ENCODE measurements at regions not wholly inside any gene's neighbourhood (a gene's known extent, or its start where the extent isn't known, plus 50 kb on each side); places are given as distances from the start of the nearest gene placed in this dataset.
A peak's percentile ranks its signal among the peaks of the same experiment; 100 is the strongest.

DNA sequence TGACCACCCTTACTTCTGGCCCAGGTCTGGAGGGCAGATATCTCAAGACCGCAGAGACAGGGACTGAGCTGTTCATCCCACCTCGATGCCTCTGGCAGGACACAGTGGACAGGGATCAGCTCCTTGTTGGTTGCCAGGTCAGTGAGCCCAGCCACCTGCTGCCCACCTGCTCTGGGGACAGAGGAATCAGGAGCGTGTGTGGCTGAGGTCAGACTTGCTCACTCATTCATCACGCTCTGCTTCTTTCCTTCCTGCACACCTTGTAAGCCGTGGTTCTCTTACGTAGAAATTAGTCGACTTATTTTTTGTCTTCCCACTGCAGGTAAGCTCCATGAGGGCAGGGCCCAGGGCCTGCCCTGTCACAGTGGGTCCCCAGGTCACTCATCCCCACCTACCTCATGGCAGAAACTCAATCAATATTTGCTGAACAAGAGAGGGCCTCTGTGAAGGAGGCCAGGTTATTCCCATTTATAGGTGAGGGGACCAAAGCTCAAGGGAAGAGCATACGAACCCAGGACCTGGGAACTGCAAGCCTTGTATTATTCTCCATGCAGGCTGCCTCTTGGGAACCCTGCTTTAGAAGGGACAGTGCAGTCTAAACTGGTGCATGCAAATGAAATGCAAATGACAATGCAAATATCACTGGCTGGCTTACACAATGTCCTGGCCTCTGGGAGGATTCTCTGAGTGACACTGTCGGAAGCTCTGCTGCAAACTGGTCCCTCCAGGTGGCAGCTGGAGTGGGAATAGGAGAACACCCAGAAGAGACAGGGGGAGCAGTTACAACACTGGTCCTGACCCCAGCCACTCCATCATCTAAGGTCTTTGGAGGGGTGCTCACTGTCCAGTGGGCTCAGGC is 58.4 kb upstream of the PAX7 start:
- Mint-ChIP-seq H3K9me3 (no peaks in the 10 kb centered on the region; the same call in 2 of the 3 replicates), H3K4me3 (no peak overlapping the region), H3K27ac (no peak overlapping the region), H3K4me1 (peaks cover 22% of the 10 kb centered on the region), H3K36me3 (ENCODE audit: low read depth) (no peaks in the 10 kb centered on the region; the same call in 2 of the 3 replicates), H3K27me3 (ENCODE audit: insufficient read depth, low read depth, poor library complexity) (peaks cover 17% of the 10 kb centered on the region)
- TF ChIP-seq EZH2phosphoT487 (IDR thresholded peaks at IDR 0.05; ENCODE audit: unreplicated experiment) (no peak), ZNF114 (CRISPR knock-in tag; IDR thresholded peaks at IDR 0.05) (no peak), JUNB (IDR thresholded peaks at IDR 0.05; ENCODE audit: unreplicated experiment) (no peak), POLR2AphosphoS5 (IDR thresholded peaks at IDR 0.05; ENCODE audit: low read depth) (no peak), ZNF331 (CRISPR knock-in tag; IDR thresholded peaks at IDR 0.05; ENCODE audit: low read depth) (no peak), EZH2 (IDR thresholded peaks at IDR 0.05; ENCODE audit: low read depth, unreplicated experiment) (no peak)
- TF ChIP-seq, protein P1, sequence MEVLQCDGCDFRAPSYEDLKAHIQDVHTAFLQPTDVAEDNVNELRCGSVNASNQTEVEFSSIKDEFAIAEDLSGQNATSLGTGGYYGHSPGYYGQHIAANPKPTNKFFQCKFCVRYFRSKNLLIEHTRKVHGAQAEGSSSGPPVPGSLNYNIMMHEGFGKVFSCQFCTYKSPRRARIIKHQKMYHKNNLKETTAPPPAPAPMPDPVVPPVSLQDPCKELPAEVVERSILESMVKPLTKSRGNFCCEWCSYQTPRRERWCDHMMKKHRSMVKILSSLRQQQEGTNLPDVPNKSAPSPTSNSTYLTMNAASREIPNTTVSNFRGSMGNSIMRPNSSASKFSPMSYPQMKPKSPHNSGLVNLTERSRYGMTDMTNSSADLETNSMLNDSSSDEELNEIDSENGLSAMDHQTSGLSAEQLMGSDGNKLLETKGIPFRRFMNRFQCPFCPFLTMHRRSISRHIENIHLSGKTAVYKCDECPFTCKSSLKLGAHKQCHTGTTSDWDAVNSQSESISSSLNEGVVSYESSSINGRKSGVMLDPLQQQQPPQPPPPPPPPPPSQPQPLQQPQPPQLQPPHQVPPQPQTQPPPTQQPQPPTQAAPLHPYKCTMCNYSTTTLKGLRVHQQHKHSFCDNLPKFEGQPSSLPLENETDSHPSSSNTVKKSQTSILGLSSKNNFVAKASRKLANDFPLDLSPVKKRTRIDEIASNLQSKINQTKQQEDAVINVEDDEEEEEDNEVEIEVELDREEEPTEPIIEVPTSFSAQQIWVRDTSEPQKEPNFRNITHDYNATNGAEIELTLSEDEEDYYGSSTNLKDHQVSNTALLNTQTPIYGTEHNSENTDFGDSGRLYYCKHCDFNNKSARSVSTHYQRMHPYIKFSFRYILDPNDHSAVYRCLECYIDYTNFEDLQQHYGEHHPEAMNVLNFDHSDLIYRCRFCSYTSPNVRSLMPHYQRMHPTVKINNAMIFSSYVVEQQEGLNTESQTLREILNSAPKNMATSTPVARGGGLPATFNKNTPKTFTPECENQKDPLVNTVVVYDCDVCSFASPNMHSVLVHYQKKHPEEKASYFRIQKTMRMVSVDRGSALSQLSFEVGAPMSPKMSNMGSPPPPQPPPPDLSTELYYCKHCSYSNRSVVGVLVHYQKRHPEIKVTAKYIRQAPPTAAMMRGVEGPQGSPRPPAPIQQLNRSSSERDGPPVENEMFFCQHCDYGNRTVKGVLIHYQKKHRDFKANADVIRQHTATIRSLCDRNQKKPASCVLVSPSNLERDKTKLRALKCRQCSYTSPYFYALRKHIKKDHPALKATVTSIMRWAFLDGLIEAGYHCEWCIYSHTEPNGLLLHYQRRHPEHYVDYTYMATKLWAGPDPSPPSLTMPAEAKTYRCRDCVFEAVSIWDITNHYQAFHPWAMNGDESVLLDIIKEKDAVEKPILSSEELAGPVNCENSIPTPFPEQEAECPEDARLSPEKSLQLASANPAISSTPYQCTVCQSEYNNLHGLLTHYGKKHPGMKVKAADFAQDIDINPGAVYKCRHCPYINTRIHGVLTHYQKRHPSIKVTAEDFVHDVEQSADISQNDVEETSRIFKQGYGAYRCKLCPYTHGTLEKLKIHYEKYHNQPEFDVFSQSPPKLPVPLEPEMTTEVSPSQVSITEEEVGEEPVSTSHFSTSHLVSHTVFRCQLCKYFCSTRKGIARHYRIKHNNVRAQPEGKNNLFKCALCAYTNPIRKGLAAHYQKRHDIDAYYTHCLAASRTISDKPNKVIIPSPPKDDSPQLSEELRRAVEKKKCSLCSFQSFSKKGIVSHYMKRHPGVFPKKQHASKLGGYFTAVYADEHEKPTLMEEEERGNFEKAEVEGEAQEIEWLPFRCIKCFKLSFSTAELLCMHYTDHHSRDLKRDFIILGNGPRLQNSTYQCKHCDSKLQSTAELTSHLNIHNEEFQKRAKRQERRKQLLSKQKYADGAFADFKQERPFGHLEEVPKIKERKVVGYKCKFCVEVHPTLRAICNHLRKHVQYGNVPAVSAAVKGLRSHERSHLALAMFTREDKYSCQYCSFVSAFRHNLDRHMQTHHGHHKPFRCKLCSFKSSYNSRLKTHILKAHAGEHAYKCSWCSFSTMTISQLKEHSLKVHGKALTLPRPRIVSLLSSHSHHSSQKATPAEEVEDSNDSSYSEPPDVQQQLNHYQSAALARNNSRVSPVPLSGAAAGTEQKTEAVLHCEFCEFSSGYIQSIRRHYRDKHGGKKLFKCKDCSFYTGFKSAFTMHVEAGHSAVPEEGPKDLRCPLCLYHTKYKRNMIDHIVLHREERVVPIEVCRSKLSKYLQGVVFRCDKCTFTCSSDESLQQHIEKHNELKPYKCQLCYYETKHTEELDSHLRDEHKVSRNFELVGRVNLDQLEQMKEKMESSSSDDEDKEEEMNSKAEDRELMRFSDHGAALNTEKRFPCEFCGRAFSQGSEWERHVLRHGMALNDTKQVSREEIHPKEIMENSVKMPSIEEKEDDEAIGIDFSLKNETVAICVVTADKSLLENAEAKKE (CRISPR knock-in tag; IDR thresholded peaks at IDR 0.05), result no peak
- TF ChIP-seq, protein P2, sequence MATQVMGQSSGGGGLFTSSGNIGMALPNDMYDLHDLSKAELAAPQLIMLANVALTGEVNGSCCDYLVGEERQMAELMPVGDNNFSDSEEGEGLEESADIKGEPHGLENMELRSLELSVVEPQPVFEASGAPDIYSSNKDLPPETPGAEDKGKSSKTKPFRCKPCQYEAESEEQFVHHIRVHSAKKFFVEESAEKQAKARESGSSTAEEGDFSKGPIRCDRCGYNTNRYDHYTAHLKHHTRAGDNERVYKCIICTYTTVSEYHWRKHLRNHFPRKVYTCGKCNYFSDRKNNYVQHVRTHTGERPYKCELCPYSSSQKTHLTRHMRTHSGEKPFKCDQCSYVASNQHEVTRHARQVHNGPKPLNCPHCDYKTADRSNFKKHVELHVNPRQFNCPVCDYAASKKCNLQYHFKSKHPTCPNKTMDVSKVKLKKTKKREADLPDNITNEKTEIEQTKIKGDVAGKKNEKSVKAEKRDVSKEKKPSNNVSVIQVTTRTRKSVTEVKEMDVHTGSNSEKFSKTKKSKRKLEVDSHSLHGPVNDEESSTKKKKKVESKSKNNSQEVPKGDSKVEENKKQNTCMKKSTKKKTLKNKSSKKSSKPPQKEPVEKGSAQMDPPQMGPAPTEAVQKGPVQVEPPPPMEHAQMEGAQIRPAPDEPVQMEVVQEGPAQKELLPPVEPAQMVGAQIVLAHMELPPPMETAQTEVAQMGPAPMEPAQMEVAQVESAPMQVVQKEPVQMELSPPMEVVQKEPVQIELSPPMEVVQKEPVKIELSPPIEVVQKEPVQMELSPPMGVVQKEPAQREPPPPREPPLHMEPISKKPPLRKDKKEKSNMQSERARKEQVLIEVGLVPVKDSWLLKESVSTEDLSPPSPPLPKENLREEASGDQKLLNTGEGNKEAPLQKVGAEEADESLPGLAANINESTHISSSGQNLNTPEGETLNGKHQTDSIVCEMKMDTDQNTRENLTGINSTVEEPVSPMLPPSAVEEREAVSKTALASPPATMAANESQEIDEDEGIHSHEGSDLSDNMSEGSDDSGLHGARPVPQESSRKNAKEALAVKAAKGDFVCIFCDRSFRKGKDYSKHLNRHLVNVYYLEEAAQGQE (IDR thresholded peaks at IDR 0.05; ENCODE audit: unreplicated experiment), result no peak
- DNase-seq (ENCODE audit: low spot score), result peak; percentile 48
- ATAC-seq, result no peak
- Histone ChIP-seq H3K4me1 (ENCODE audit: insufficient read depth) (peaks cover 5% of the 10 kb centered on the region; the same call in 1 of the 2 replicates), H3K9me2 (ENCODE audit: insufficient read depth) (no peaks in the 10 kb centered on the region), H3K27ac (ENCODE audit: low read depth) (no peak overlapping the region), H3K27me3 (ENCODE audit: insufficient read depth) (no peaks in the 10 kb centered on the region), H3K79me2 (replicated peaks; ENCODE audit: insufficient read depth) (no peaks in the 10 kb centered on the region), H2AFZ (0 out of 2 replicates have a peak overlapping the region, but pooled peaks have one; percentile 56), H3K4me2 (no peak overlapping the region), H3K4me3 (no peak overlapping the region), H4K20me1 (replicated peaks; ENCODE audit: insufficient read depth) (no peaks in the 10 kb centered on the region), H3K36me3 (ENCODE audit: insufficient read depth) (no peaks in the 10 kb centered on the region), H3F3A (replicated peaks; ENCODE audit: low read depth) (no peaks in the 10 kb centered on the region)
